Naive thymus-derived CD8-positive, alpha-beta T cell (primary cell): ENCODE measurements at regions not wholly inside any gene's neighbourhood (a gene's known extent, or its start where the extent isn't known, plus 50 kb on each side); places are given as distances from the start of the nearest gene placed in this dataset.
"Not testable (repeated sequence)": the region's sequence is repeated elsewhere in the genome, so short reads cannot be mapped to it uniquely, and the experiment has no call there.

Experiments used
- ATAC-seq, 2 donors: fragments of 150-1000 bp; cut with Tn5 transposase in 1 of 2; sonication (Bioruptor Pico), chemical (Tn5 transposase) in 1 of 2; 1 replicate in 1 of 2; 2 replicates in 1 of 2; pipeline ENCODE4 v1.10.0; 2021; ENCODE audit warnings: mild to moderate bottlenecking in 2 of 2, moderate library complexity in 2 of 2
- POLR2A ChIA-PET: fragments of 350-600 bp; sonication (Branson Sonifier 250); formaldehyde crosslinking; loops from one replicate; lab custom pipeline; 2021; ENCODE audit warnings: antibody characterized with exemption; lab: Charles Lee
- DNase-seq, 10 donors: peaks; one replicate each; pipeline versions ENCODE4 v3.0.0 to v3.0.0-alpha.2; 2020 to 2022
- H3K27ac Mint-ChIP-seq, 10 donors: one replicate each; pipeline ENCODE4 v1.8.0; 2020 to 2022; ENCODE audit warnings: mild to moderate bottlenecking in 10 of 10, mixed read lengths in 10 of 10, moderate library complexity in 4 of 10, inconsistent platforms in 1 of 10
- H3K27me3 Mint-ChIP-seq, 5 donors: one replicate each; pipeline ENCODE4 v1.8.0; 2021 to 2022; ENCODE audit warnings: mixed read lengths in 5 of 5
- H3K36me3 Mint-ChIP-seq, 3 donors: one replicate each; pipeline ENCODE4 v1.8.0; 2020 to 2022; ENCODE audit warnings: mixed read lengths in 3 of 3, mild to moderate bottlenecking in 2 of 3, inconsistent platforms in 1 of 3
- H3K4me1 Mint-ChIP-seq, 4 donors: one replicate each; pipeline ENCODE4 v1.8.0; 2021 to 2022; ENCODE audit warnings: mixed read lengths in 4 of 4
- H3K4me3 Mint-ChIP-seq, 10 donors: one replicate each; pipeline ENCODE4 v1.8.0; 2020 to 2022; ENCODE audit warnings: mild to moderate bottlenecking in 10 of 10, mixed read lengths in 10 of 10, moderate library complexity in 6 of 10, inconsistent platforms in 1 of 10
- H3K9me3 Mint-ChIP-seq, 9 donors: one replicate each; pipeline ENCODE4 v1.8.0; 2020 to 2022; ENCODE audit warnings: mixed read lengths in 9 of 9, mild to moderate bottlenecking in 3 of 9, inconsistent platforms in 1 of 9, moderate library complexity in 1 of 9

GRCh38 chr13:66207610-66208009 is 1022.5 kb downstream of the PCDH9 start:
- ATAC-seq, result no peak

GRCh38 chr13:66205807-66206206 is 1024.3 kb downstream of the PCDH9 start:
- Mint-ChIP-seq H3K27me3 (no peaks in the 10 kb centered on the region), H3K4me1 (peaks cover 0 to 1% (median 0%) of the 10 kb centered on the region in 4 donors)

More at GRCh38 chr13:66207610-66208009, 1022.5 kb downstream of the PCDH9 start:
- no peak overlapping the region for H3K4me3 Mint-ChIP-seq
- H3K27ac Mint-ChIP-seq, result no peak overlapping the region
- peaks cover 0 to 1% (median 0%) of the 10 kb centered on the region in 4 donors for H3K4me1 Mint-ChIP-seq
- no peaks in the 10 kb centered on the region for H3K36me3 Mint-ChIP-seq
- POLR2A ChIA-PET, result no interaction called here
- H3K9me3 Mint-ChIP-seq, result peaks cover 0 to 5% (median 0%) of the 10 kb centered on the region in 9 donors
- no peaks in the 10 kb centered on the region for H3K27me3 Mint-ChIP-seq
- no peak for DNase-seq

GRCh38 chr13:66200555-66200954 is 1029.6 kb downstream of the PCDH9 start:
- Mint-ChIP-seq H3K4me1 (peaks cover 0 to 1% (median 0%) of the 10 kb centered on the region in 4 donors), H3K36me3 (peaks cover 0 to 1% (median 0%) of the 10 kb centered on the region in 3 donors), H3K4me3 (no peak overlapping the region), H3K27ac (no peak overlapping the region), H3K9me3 (peaks cover 0 to 13% (median 5%) of the 10 kb centered on the region in 9 donors), H3K27me3 (no peaks in the 10 kb centered on the region)
- ATAC-seq, result no peak
- POLR2A ChIA-PET, result no interaction called here
- no peak for DNase-seq

More at GRCh38 chr13:66205807-66206206, 1024.3 kb downstream of the PCDH9 start:
- Mint-ChIP-seq H3K36me3 (no peaks in the 10 kb centered on the region), H3K4me3 (no peak overlapping the region), H3K9me3 (peaks cover 0 to 5% (median 0%) of the 10 kb centered on the region in 9 donors), H3K27ac (no peak overlapping the region)
- ATAC-seq (no peak), DNase-seq (no peak)
- POLR2A ChIA-PET, result no interaction called here

DNA sequence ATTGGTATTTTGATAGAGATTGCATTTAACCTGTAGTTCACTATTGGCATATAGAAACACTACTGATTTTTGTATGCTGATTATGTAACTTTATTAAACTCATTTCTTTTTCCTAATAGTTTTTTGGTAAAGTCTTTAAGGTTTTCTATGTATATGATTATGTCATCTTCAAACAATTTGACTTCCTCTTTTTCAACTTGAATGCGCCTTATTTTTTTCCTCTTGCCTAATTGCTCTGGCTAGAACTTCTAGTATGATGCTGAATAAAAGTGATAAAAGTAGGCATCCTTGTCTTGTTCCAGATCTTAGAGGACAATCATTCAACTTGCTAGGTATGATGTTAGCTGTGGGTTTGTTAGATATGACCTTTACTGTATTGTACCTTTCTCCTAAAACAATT is 1034.9 kb downstream of the PCDH9 start:
- DNase-seq (no peak), ATAC-seq (no peak)
- H3K36me3 Mint-ChIP-seq, result peaks cover 0 to 1% (median 0%) of the 10 kb centered on the region in 3 donors
- peaks cover 0 to 15% (median 5%) of the 10 kb centered on the region in 9 donors for H3K9me3 Mint-ChIP-seq
- H3K27me3 Mint-ChIP-seq, result no peaks in the 10 kb centered on the region
- H3K27ac Mint-ChIP-seq, result no peak overlapping the region
- H3K4me3 Mint-ChIP-seq, result no peak overlapping the region
- H3K4me1 Mint-ChIP-seq, result no peaks in the 10 kb centered on the region
- POLR2A ChIA-PET, result no interaction called here

- no peak overlapping the region for H3K4me3 Mint-ChIP-seq
- no peaks in the 10 kb centered on the region for H3K27me3 Mint-ChIP-seq
- H3K4me1 Mint-ChIP-seq, result no peaks in the 10 kb centered on the region
- POLR2A ChIA-PET, result no interaction called here
- no peaks in the 10 kb centered on the region for H3K36me3 Mint-ChIP-seq
- no peak for ATAC-seq
- no peak overlapping the region for H3K27ac Mint-ChIP-seq
- DNase-seq, result no peak
- peaks cover 0 to 8% (median 0%) of the 10 kb centered on the region in 9 donors for H3K9me3 Mint-ChIP-seq
Measured at GRCh38 chr13:66189986-66190385, 1040.2 kb downstream of the PCDH9 start.

DNA sequence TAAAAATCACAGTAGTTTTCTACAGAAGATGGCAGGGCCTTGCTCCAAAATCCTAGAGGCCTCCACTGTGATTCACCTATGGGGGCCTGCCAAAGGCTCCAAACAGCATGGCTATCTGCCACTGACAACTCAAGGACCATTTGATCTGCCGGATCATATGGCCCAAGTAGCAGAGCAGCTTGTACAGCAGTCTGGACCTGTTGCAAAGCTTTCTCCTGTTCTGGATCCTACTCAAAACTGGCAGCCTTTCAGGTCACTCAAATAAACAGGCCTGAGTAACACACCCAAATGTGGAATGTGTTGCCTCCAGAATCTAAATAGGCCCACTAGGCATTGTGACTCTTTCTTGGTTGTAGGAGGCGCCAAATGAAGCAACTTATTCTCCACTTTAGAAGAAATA is 1049.3 kb downstream of the PCDH9 start:
- Mint-ChIP-seq H3K4me3 (no peak overlapping the region), H3K27ac (no peak overlapping the region), H3K36me3 (no peaks in the 10 kb centered on the region), H3K9me3 (peaks cover 0 to 3% (median 0%) of the 10 kb centered on the region in 9 donors), H3K4me1 (no peaks in the 10 kb centered on the region), H3K27me3 (no peaks in the 10 kb centered on the region)
- ATAC-seq (no peak), DNase-seq (no peak)
- POLR2A ChIA-PET, result no interaction called here

GRCh38 chr13:66171920-66172319 is 1058.2 kb downstream of the PCDH9 start:
- no peak for ATAC-seq
- POLR2A ChIA-PET, result no interaction called here
- no peak overlapping the region for H3K4me3 Mint-ChIP-seq

GRCh38 chr13:66162470-66162869 is 1067.7 kb downstream of the PCDH9 start:
- H3K27ac Mint-ChIP-seq, result no peak overlapping the region
- POLR2A ChIA-PET, result no interaction called here
- H3K4me3 Mint-ChIP-seq, result no peak overlapping the region
- ATAC-seq, result no peak
- H3K27me3 Mint-ChIP-seq, result no peaks in the 10 kb centered on the region
- no peaks in the 10 kb centered on the region for H3K36me3 Mint-ChIP-seq
- H3K4me1 Mint-ChIP-seq, result peaks cover 0 to 2% (median 0%) of the 10 kb centered on the region in 4 donors
- no peak for DNase-seq
- no peaks in the 10 kb centered on the region for H3K9me3 Mint-ChIP-seq

More at GRCh38 chr13:66171920-66172319, 1058.2 kb downstream of the PCDH9 start:
- H3K4me1 Mint-ChIP-seq, result no peaks in the 10 kb centered on the region
- no peaks in the 10 kb centered on the region for H3K27me3 Mint-ChIP-seq
- no peak for DNase-seq
- no peak overlapping the region for H3K27ac Mint-ChIP-seq
- no peaks in the 10 kb centered on the region for H3K9me3 Mint-ChIP-seq
- no peaks in the 10 kb centered on the region for H3K36me3 Mint-ChIP-seq

- POLR2A ChIA-PET, result no interaction called here
- no peaks in the 10 kb centered on the region for H3K36me3 Mint-ChIP-seq
- no peaks in the 10 kb centered on the region for H3K27me3 Mint-ChIP-seq
- H3K9me3 Mint-ChIP-seq, result no peaks in the 10 kb centered on the region
- no peak for DNase-seq
- no peak overlapping the region for H3K27ac Mint-ChIP-seq
- H3K4me3 Mint-ChIP-seq, result no peak overlapping the region
- no peak for ATAC-seq
- peaks cover 0 to 7% (median 0%) of the 10 kb centered on the region in 4 donors for H3K4me1 Mint-ChIP-seq
Measured at GRCh38 chr13:66159511-66159910, 1070.6 kb downstream of the PCDH9 start.

- ATAC-seq (no peak), DNase-seq (no peak)
- H3K27ac Mint-ChIP-seq, result no peak overlapping the region
- H3K27me3 Mint-ChIP-seq, result no peaks in the 10 kb centered on the region
- H3K9me3 Mint-ChIP-seq, result peaks cover 0 to 14% (median 0%) of the 10 kb centered on the region in 9 donors
- no peak overlapping the region for H3K4me3 Mint-ChIP-seq
- POLR2A ChIA-PET, result no interaction called here
- peaks cover 0 to 5% (median 0%) of the 10 kb centered on the region in 4 donors for H3K4me1 Mint-ChIP-seq
- no peaks in the 10 kb centered on the region for H3K36me3 Mint-ChIP-seq
Measured at GRCh38 chr13:66154976-66155375, 1075.2 kb downstream of the PCDH9 start.

GRCh38 chr13:66154354-66154753 is 1075.8 kb downstream of the PCDH9 start:
- DNase-seq, result no peak
- Mint-ChIP-seq H3K9me3 (peaks cover 0 to 14% (median 0%) of the 10 kb centered on the region in 9 donors), H3K4me3 (no peak overlapping the region), H3K27me3 (no peaks in the 10 kb centered on the region), H3K36me3 (no peaks in the 10 kb centered on the region), H3K27ac (no peak overlapping the region), H3K4me1 (peaks cover 0 to 5% (median 0%) of the 10 kb centered on the region in 4 donors)
- POLR2A ChIA-PET, result no interaction called here
- no peak for ATAC-seq

GRCh38 chr13:66152596-66152995 is 1077.5 kb downstream of the PCDH9 start:
- ATAC-seq, result no peak
- no peak overlapping the region for H3K27ac Mint-ChIP-seq
- POLR2A ChIA-PET, result no interaction called here

GRCh38 chr13:66144357-66144756 is 1085.8 kb downstream of the PCDH9 start:
- POLR2A ChIA-PET, H3K36me3 Mint-ChIP-seq, ATAC-seq, DNase-seq, H3K4me3 Mint-ChIP-seq, H3K27ac Mint-ChIP-seq, H3K27me3 Mint-ChIP-seq: not testable (repeated sequence)
- Mint-ChIP-seq H3K4me1 (peaks cover 0 to 11% (median 0%) of the 10 kb centered on the region in 4 donors), H3K9me3 (peaks cover 0 to 19% (median 3%) of the 10 kb centered on the region in 9 donors)

More at GRCh38 chr13:66152596-66152995, 1077.5 kb downstream of the PCDH9 start:
- Mint-ChIP-seq H3K36me3 (no peaks in the 10 kb centered on the region), H3K27me3 (no peaks in the 10 kb centered on the region), H3K4me3 (no peak overlapping the region), H3K4me1 (peaks cover 0 to 5% (median 0%) of the 10 kb centered on the region in 4 donors), H3K9me3 (peaks cover 0 to 14% (median 0%) of the 10 kb centered on the region in 9 donors)
- no peak for DNase-seq

GRCh38 chr13:66139701-66140100 is 1090.4 kb downstream of the PCDH9 start:
- H3K4me1 Mint-ChIP-seq, result peaks cover 0 to 22% (median 0%) of the 10 kb centered on the region in 4 donors
- H3K27me3 Mint-ChIP-seq, result peaks cover 0 to 4% (median 0%) of the 10 kb centered on the region in 5 donors
- H3K4me3 Mint-ChIP-seq, result no peak overlapping the region
- H3K27ac Mint-ChIP-seq, result no peak overlapping the region
- peaks cover 0 to 13% (median 2%) of the 10 kb centered on the region in 9 donors for H3K9me3 Mint-ChIP-seq
- ATAC-seq (no peak), DNase-seq (no peak)
- no peaks in the 10 kb centered on the region for H3K36me3 Mint-ChIP-seq
- POLR2A ChIA-PET, result no interaction called here
